ENCODE measurements at regions not wholly inside any gene's neighbourhood (a gene's known extent, or its start where the extent isn't known, plus 50 kb on each side); places are given as distances from the start of the nearest gene placed in this dataset.
"Not testable (repeated sequence)": the region's sequence is repeated elsewhere in the genome, so short reads cannot be mapped to it uniquely, and the experiment has no call there.

DNA sequence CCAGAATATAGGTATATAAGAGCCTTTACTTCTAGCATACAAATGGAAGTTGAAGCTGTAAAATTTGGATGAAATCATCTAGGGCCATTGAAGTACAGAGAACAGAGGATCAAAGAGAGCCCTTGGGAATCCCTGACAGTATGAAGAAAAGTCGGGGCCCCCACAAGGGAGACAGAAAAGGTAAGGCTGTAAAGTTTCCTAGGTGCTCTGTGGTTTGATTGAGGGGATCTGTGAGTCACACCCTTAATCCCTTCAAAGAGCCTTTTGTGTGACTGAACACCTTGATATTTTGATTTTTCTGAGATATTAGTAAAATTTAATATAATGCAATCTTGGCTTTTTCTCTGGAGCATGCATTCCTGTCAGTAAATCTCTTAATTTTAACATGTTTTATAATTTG is 961.7 kb upstream of the TMEFF2 start:
- Histone ChIP-seq H3K4me1 (ENCODE audit: control insufficient read depth in 2 of 3, insufficient read depth in 2 of 3, low read depth in 1 of 3, low read length in 3 of 3) (no peaks in the 10 kb centered on the region), H3K36me3 (ENCODE audit: control insufficient read depth in 2 of 3, insufficient read depth in 3 of 3, low read length in 3 of 3) (no peaks in the 10 kb centered on the region), H3K27me3 (ENCODE audit: control insufficient read depth, insufficient read depth, low read length) (no peaks in the 10 kb centered on the region), H3K9me3 (ENCODE audit: control insufficient read depth in 2 of 3, insufficient read depth in 1 of 3, low read length in 3 of 3) (no peaks in the 10 kb centered on the region), H3K4me3 (ENCODE audit: low read length in 3 of 3) (no peak overlapping the region), H3K27ac (ENCODE audit: low read depth in 2 of 2, low read length in 2 of 2) (no peak overlapping the region), H3K9ac (ENCODE audit: low read length in 3 of 3) (no peak overlapping the region)
- intact Hi-C loops (cut with DNase I): no loop called here
- DNase-seq: no peak
- TF ChIP-seq, protein P1, sequence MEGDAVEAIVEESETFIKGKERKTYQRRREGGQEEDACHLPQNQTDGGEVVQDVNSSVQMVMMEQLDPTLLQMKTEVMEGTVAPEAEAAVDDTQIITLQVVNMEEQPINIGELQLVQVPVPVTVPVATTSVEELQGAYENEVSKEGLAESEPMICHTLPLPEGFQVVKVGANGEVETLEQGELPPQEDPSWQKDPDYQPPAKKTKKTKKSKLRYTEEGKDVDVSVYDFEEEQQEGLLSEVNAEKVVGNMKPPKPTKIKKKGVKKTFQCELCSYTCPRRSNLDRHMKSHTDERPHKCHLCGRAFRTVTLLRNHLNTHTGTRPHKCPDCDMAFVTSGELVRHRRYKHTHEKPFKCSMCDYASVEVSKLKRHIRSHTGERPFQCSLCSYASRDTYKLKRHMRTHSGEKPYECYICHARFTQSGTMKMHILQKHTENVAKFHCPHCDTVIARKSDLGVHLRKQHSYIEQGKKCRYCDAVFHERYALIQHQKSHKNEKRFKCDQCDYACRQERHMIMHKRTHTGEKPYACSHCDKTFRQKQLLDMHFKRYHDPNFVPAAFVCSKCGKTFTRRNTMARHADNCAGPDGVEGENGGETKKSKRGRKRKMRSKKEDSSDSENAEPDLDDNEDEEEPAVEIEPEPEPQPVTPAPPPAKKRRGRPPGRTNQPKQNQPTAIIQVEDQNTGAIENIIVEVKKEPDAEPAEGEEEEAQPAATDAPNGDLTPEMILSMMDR (IDR thresholded peaks at IDR 0.05; ENCODE audit: borderline replicate concordance, extremely low read depth, insufficient read depth): no peak
- no peak for FAIRE-seq

DNA sequence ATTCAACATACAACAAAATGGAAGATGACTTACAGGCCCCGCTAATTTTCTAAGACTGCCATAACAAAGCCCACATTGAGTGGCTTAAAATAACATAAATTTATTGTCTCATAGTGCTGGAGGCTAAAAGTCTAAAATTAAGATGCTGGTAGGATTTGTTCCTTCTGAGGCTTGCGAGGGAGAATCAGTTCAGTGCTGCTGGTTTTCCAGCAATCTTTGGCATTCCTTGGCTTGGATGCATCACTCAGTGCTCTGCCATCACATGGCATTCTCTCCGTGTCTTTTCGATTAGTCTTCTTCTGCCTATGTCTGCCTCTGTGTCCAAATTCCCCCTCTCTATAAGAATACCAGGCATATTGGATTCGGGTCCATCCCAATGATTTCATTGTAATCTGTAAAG is 959.3 kb upstream of the TMEFF2 start:
- Histone ChIP-seq H3K27ac (ENCODE audit: low read depth in 2 of 2, low read length in 2 of 2) (no peak overlapping the region), H3K9ac (ENCODE audit: low read length in 3 of 3) (no peak overlapping the region), H3K36me3 (ENCODE audit: control insufficient read depth in 2 of 3, insufficient read depth in 3 of 3, low read length in 3 of 3) (no peaks in the 10 kb centered on the region), H3K4me1 (ENCODE audit: control insufficient read depth in 2 of 3, insufficient read depth in 2 of 3, low read depth in 1 of 3, low read length in 3 of 3) (no peaks in the 10 kb centered on the region), H3K27me3 (ENCODE audit: control insufficient read depth, insufficient read depth, low read length) (no peaks in the 10 kb centered on the region), H3K4me3 (ENCODE audit: low read length in 3 of 3) (no peak overlapping the region), H3K9me3 (ENCODE audit: control insufficient read depth in 2 of 3, insufficient read depth in 1 of 3, low read length in 3 of 3) (no peaks in the 10 kb centered on the region)
- TF ChIP-seq, protein P1 (IDR thresholded peaks at IDR 0.05; ENCODE audit: borderline replicate concordance, extremely low read depth, insufficient read depth): no peak
- intact Hi-C loops (cut with DNase I): no loop called here
- DNase-seq: no peak
- FAIRE-seq: no peak

DNA sequence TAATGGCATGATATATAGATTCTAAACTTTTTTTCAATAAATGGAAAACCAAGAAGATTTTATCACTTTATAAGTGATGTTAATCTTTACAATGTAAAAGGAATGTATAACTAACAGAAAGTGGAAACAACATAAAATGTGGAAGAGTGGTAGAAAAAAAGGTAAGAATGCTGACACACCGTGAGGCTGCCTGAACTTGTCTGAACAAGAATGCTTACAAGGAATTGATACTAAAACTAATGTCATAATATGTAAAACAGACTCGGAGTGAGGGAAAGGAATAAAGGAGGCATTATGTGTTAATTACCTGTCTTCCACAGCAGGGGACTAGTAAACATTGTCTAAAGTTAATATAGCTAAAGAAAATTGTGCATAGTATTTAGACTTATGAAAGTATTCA is 958.8 kb upstream of the TMEFF2 start:
- DNase-seq: no peak
- no peaks in the 10 kb centered on the region for H3K36me3 ChIP-seq (ENCODE audit: control insufficient read depth in 2 of 3, insufficient read depth in 3 of 3, low read length in 3 of 3)
- TF ChIP-seq, protein P1 (IDR thresholded peaks at IDR 0.05; ENCODE audit: borderline replicate concordance, extremely low read depth, insufficient read depth): no peak
- H3K9me3 ChIP-seq (ENCODE audit: control insufficient read depth in 2 of 3, insufficient read depth in 1 of 3, low read length in 3 of 3): no peaks in the 10 kb centered on the region
- no peaks in the 10 kb centered on the region for H3K27me3 ChIP-seq (ENCODE audit: control insufficient read depth, insufficient read depth, low read length)
- no peaks in the 10 kb centered on the region for H3K4me1 ChIP-seq (ENCODE audit: control insufficient read depth in 2 of 3, insufficient read depth in 2 of 3, low read depth in 1 of 3, low read length in 3 of 3)
- FAIRE-seq: no peak
- intact Hi-C loops (cut with DNase I): no loop called here
- H3K4me3 ChIP-seq (ENCODE audit: low read length in 3 of 3): no peak overlapping the region
- no peak overlapping the region for H3K9ac ChIP-seq (ENCODE audit: low read length in 3 of 3)
- H3K27ac ChIP-seq (ENCODE audit: low read depth in 2 of 2, low read length in 2 of 2): no peak overlapping the region

DNA sequence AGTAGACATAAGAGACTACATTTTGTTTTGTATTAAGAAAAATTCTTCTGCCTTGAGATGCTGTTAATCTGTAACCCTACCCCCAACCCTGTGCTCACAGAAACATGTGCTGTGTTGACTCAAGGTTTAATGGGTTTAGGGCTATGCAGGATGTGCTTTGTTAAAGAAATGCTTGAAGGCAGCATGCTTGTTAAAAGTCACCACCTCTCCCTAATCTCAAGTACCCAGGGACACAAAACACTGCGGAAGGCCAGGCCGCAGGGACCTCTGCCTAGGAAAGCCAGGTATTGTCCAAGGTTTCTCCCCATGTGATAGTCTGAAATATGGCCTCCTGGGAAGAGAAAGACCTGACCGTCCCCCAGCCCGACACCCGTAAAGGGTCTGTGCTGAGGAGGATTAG is 947.7 kb upstream of the TMEFF2 start:
- intact Hi-C loops (cut with DNase I); H3K27ac ChIP-seq (ENCODE audit: low read depth in 2 of 2, low read length in 2 of 2); H3K4me1 ChIP-seq (ENCODE audit: control insufficient read depth in 2 of 3, insufficient read depth in 2 of 3, low read depth in 1 of 3, low read length in 3 of 3); H3K4me3 ChIP-seq (ENCODE audit: low read length in 3 of 3); H3K27me3 ChIP-seq (ENCODE audit: control insufficient read depth, insufficient read depth, low read length); H3K36me3 ChIP-seq (ENCODE audit: control insufficient read depth in 2 of 3, insufficient read depth in 3 of 3, low read length in 3 of 3); DNase-seq; H3K9ac ChIP-seq (ENCODE audit: low read length in 3 of 3); FAIRE-seq: not testable (repeated sequence)
- peaks cover 0 to 11% (median 0%) of the 10 kb centered on the region in 3 donors for H3K9me3 ChIP-seq (ENCODE audit: control insufficient read depth in 2 of 3, insufficient read depth in 1 of 3, low read length in 3 of 3)
